Panc1 (cell line): ENCODE measurements at regions not wholly inside any gene's neighbourhood (a gene's known extent, or its start where the extent isn't known, plus 50 kb on each side); places are given as distances from the start of the nearest gene placed in this dataset.

Experiments used
- ATAC-seq: fragments of 200-7000 bp; cut with Tn5 transposase; 2 replicates; pipeline ENCODE4 v1.9.1; 2020; ENCODE audit warnings: mild to moderate bottlenecking, moderate library complexity
- BruUV-seq: library from RNA; stranded (reverse); fragments of 400-500 nt; replicated peaks from 2 replicates; lab custom pipeline; 2021; lab: Mats Ljungman, UMichigan
- CTCF ChIA-PET: fragments of 300-600 bp; sonication (Branson Sonifier 250); formaldehyde crosslinking; loops from one replicate; lab custom pipeline; 2022; ENCODE audit warnings: antibody characterized with exemption; lab: Charles Lee
- POLR2A ChIA-PET: fragments of 300-600 bp; sonication (Branson Sonifier 250); formaldehyde crosslinking; loops from one replicate; lab custom pipeline; 2022; ENCODE audit warnings: antibody characterized with exemption; lab: Charles Lee
- DNase-seq: peaks from one replicate; pipeline ENCODE4 v3.0.0-alpha.2; 2010; ENCODE audit warnings: low read depth, low spot score
- H3K27ac ChIP-seq: 2 replicates; pipeline ENCODE4 v1.5.1; 2011; ENCODE audit warnings: mild to moderate bottlenecking, low read length, inconsistent platforms
- H3K27me3 ChIP-seq: fragments of 200-500 bp; sonication (Bioruptor generic); 2 replicates; pipeline ENCODE4 v1.6.0; 2014; ENCODE audit warnings: low read length, inconsistent platforms; ENCODE audit not compliant: control insufficient read depth, insufficient read depth
- H3K36me3 ChIP-seq: fragments of 200-500 bp; sonication (Bioruptor generic); 2 replicates; pipeline ENCODE4 v1.5.1; 2014; ENCODE audit warnings: inconsistent platforms, mild to moderate bottlenecking, low read length, moderate library complexity; ENCODE audit not compliant: control insufficient read depth, insufficient read depth
- H3K4me1 ChIP-seq: 2 replicates; pipeline ENCODE4 v1.5.1; 2011; ENCODE audit warnings: inconsistent platforms, mild to moderate bottlenecking, low read length, moderate library complexity; ENCODE audit not compliant: control insufficient read depth, insufficient read depth
- H3K4me3 ChIP-seq, 2 experiments: 2 replicates each; pipeline ENCODE4 v1.5.1; 2011 to 2012; ENCODE audit warnings: low read depth in 2 of 2, low read length in 2 of 2, mild to moderate bottlenecking in 2 of 2, inconsistent platforms in 1 of 2, moderate library complexity in 1 of 2
- H3K9me3 ChIP-seq: fragments of 200-500 bp; sonication (Bioruptor generic); 2 replicates; pipeline ENCODE4 v1.5.1; 2014; ENCODE audit warnings: low read depth, mild to moderate bottlenecking, inconsistent platforms, low read length, moderate library complexity; ENCODE audit not compliant: control insufficient read depth, insufficient read depth
- CTCF ChIP-seq: fragments of 450-650 bp; IDR thresholded peaks from 2 replicates; pipeline ENCODE4 v1.5.1; 2017; ENCODE audit warnings: mild to moderate bottlenecking
- POLR2AphosphoS5 ChIP-seq: IDR thresholded peaks from 2 replicates; pipeline ENCODE4 v1.6.1; 2012; ENCODE audit warnings: mild to moderate bottlenecking, low read depth, low read length, moderate library complexity
- REST ChIP-seq, 2 experiments: IDR thresholded peaks; 2 replicates each; pipeline ENCODE4 v1.6.1; 2011 to 2012; ENCODE audit warnings: low read depth in 2 of 2, control low read depth in 1 of 2, low read length in 1 of 2, mild to moderate bottlenecking in 1 of 2, moderate library complexity in 1 of 2; ENCODE audit not compliant: insufficient read depth in 1 of 2
- SIN3A ChIP-seq: IDR thresholded peaks from 2 replicates; pipeline ENCODE4 v1.6.1; 2012; ENCODE audit warnings: low read depth, mild to moderate bottlenecking, low read length, moderate library complexity, borderline replicate concordance; ENCODE audit not compliant: insufficient read depth
- TCF7L2 ChIP-seq: IDR thresholded peaks from 2 replicates; pipeline ENCODE4 v1.6.1; 2011; ENCODE audit warnings: mild to moderate bottlenecking, low read depth, low read length, inconsistent platforms
- in situ Hi-C: cut with HindIII; loops from 2 replicates; pipeline ENCODE4 v1.10.0; 2016; ENCODE audit warnings: low sequenced_read_pairs, low pct_unique_long_range_greater_than_20kb
- intact Hi-C: fragments of 100-400 bp; cut with micrococcal nuclease; formaldehyde crosslinking; loops from one replicate; pipeline ENCODE4 v1.10.0; 2022; ENCODE audit not compliant: unreplicated experiment

- ATAC-seq (no peak), DNase-seq (no peak)
- in situ Hi-C loops, result no loop called here
- no peak for TF ChIP-seq TCF7L2
- TF ChIP-seq REST (IDR thresholded peaks at IDR 0.05; ENCODE audit: insufficient read depth in 1 of 2, low read depth in 2 of 2, low read length in 1 of 2), result no peak
- TF ChIP-seq POLR2AphosphoS5, result no peak
- TF ChIP-seq CTCF, result no peak
- no peak for TF ChIP-seq SIN3A
- Histone ChIP-seq H3K27ac (no peak overlapping the region), H3K36me3 (no peaks in the 10 kb centered on the region), H3K4me3 (no peak overlapping the region), H3K4me1 (no peaks in the 10 kb centered on the region), H3K27me3 (no peaks in the 10 kb centered on the region), H3K9me3 (no peaks in the 10 kb centered on the region)
- ChIA-PET POLR2A (no interaction called here), CTCF (no interaction called here)
- intact Hi-C loops, result no loop called here
- BruUV-seq, result no TSS peak
Measured at GRCh38 chr9:22838266-22838665, 391.6 kb downstream of the DMRTA1 start.

- POLR2A ChIA-PET, result no interaction called here
- ATAC-seq, result no peak
- intact Hi-C loops, result no loop called here
Measured at GRCh38 chr9:22840641-22841040, 394.0 kb downstream of the DMRTA1 start.

More at GRCh38 chr9:22840641-22841040, 394.0 kb downstream of the DMRTA1 start:
- H3K27me3 ChIP-seq, result no peaks in the 10 kb centered on the region
- no peak overlapping the region for H3K4me3 ChIP-seq
- TF ChIP-seq SIN3A (no peak), TCF7L2 (no peak), CTCF (no peak), REST (IDR thresholded peaks at IDR 0.05; ENCODE audit: insufficient read depth in 1 of 2, low read depth in 2 of 2, low read length in 1 of 2) (no peak), POLR2AphosphoS5 (no peak)
- H3K27ac ChIP-seq, result no peak overlapping the region
- H3K9me3 ChIP-seq, result no peaks in the 10 kb centered on the region
- CTCF ChIA-PET, result no interaction called here
- in situ Hi-C loops, result no loop called here
- BruUV-seq, result no TSS peak
- DNase-seq, result no peak
- H3K4me1 ChIP-seq, result no peaks in the 10 kb centered on the region
- no peaks in the 10 kb centered on the region for H3K36me3 ChIP-seq
